GM23338 (cell line): ENCODE measurements at regions not wholly inside any gene's neighbourhood (a gene's known extent, or its start where the extent isn't known, plus 50 kb on each side); places are given as distances from the start of the nearest gene placed in this dataset.
A peak's percentile ranks its signal among the peaks of the same experiment; 100 is the strongest.
"Not testable (repeated sequence)": the region's sequence is repeated elsewhere in the genome, so short reads cannot be mapped to it uniquely, and the experiment has no call there.

Source experiments
- ATAC-seq: fragments of 200-7000 bp; cut with Tn5 transposase; 3 replicates; pipeline ENCODE4 v1.9.1; 2020
- DNase-seq: peaks from one replicate; pipeline ENCODE4 v3.0.0-alpha.2; 2015; ENCODE audit warnings: low spot score
- H2AFZ ChIP-seq: fragments of 200-600 bp; sonication (generic); 2 replicates; pipeline ENCODE4 v1.8.0; 2016; ENCODE audit warnings: antibody characterized with exemption, mild to moderate bottlenecking, moderate library complexity
- H3F3A ChIP-seq: fragments of 200-600 bp; sonication (generic); replicated peaks from 2 replicates; pipeline ENCODE4 v1.8.0; 2017; ENCODE audit warnings: antibody characterized with exemption, mixed run types, low read depth
- H3K27ac ChIP-seq: fragments of 200-600 bp; sonication (generic); 2 replicates; pipeline ENCODE4 v1.6.1; 2016; ENCODE audit warnings: low read depth
- H3K27me3 ChIP-seq: fragments of 200-600 bp; sonication (generic); 2 replicates; pipeline ENCODE4 v1.8.0; 2016; ENCODE audit warnings: mild to moderate bottlenecking, mixed run types, moderate library complexity; ENCODE audit not compliant: insufficient read depth
- H3K36me3 ChIP-seq: fragments of 200-600 bp; sonication (generic); 2 replicates; pipeline ENCODE4 v1.8.0; 2016; ENCODE audit warnings: mild to moderate bottlenecking; ENCODE audit not compliant: insufficient read depth
- H3K4me1 ChIP-seq: fragments of 200-600 bp; sonication (generic); 2 replicates; pipeline ENCODE4 v1.8.0; 2016; ENCODE audit warnings: mild to moderate bottlenecking, moderate library complexity; ENCODE audit not compliant: insufficient read depth
- H3K4me2 ChIP-seq: fragments of 200-600 bp; sonication (generic); 2 replicates; pipeline ENCODE4 v1.7.1; 2017; ENCODE audit warnings: mixed run types
- H3K4me3 ChIP-seq: fragments of 200-600 bp; sonication (generic); 2 replicates; pipeline ENCODE4 v1.6.1; 2016; ENCODE audit warnings: mixed run types
- H3K79me2 ChIP-seq: fragments of 200-600 bp; sonication (generic); replicated peaks from 2 replicates; pipeline ENCODE4 v1.8.0; 2017; ENCODE audit warnings: mild to moderate bottlenecking; ENCODE audit not compliant: insufficient read depth
- H3K9me2 ChIP-seq: fragments of 200-600 bp; sonication (generic); 2 replicates; pipeline ENCODE4 v1.8.0; 2017; ENCODE audit not compliant: insufficient read depth
- H4K20me1 ChIP-seq: fragments of 200-600 bp; sonication (generic); replicated peaks from 2 replicates; pipeline ENCODE4 v1.8.0; 2017; ENCODE audit warnings: mild to moderate bottlenecking; ENCODE audit not compliant: insufficient read depth
- H3K27ac Mint-ChIP-seq: 2 replicates; pipeline ENCODE4 v1.8.0; 2020; ENCODE audit warnings: inconsistent platforms, mild to moderate bottlenecking, moderate library complexity, mixed read lengths
- H3K27me3 Mint-ChIP-seq: 3 replicates; pipeline ENCODE4 v1.8.0; 2022; ENCODE audit warnings: low read depth, mild to moderate bottlenecking, moderate library complexity, mixed read lengths, inconsistent platforms; ENCODE audit not compliant: insufficient read depth, poor library complexity
- H3K36me3 Mint-ChIP-seq: 3 replicates; pipeline ENCODE4 v1.8.0; 2021; ENCODE audit warnings: low read depth, mild to moderate bottlenecking, inconsistent platforms, moderate library complexity, mixed read lengths
- H3K4me1 Mint-ChIP-seq: 3 replicates; pipeline ENCODE4 v1.8.0; 2020; ENCODE audit warnings: mild to moderate bottlenecking, inconsistent platforms, mixed read lengths
- H3K4me3 Mint-ChIP-seq: 3 replicates; pipeline ENCODE4 v1.8.0; 2021; ENCODE audit warnings: moderate library complexity, mild to moderate bottlenecking, inconsistent platforms, mixed read lengths
- H3K9me3 Mint-ChIP-seq: 3 replicates; pipeline ENCODE4 v1.8.0; 2020; ENCODE audit warnings: moderate library complexity, mild to moderate bottlenecking, inconsistent platforms, mixed read lengths
- CREB1 ChIP-seq: fragments of 250-450 bp; sonication (Bioruptor Pico); IDR thresholded peaks from 2 replicates; pipeline ENCODE4 v1.5.0; 2020; ENCODE audit warnings: low read depth, mild to moderate bottlenecking, moderate library complexity
- EZH2 ChIP-seq: fragments of 200-600 bp; sonication (generic); IDR thresholded peaks from one replicate; pipeline ENCODE4 v1.8.0; 2017; ENCODE audit warnings: antibody characterized with exemption, mild to moderate bottlenecking, low read depth; ENCODE audit not compliant: unreplicated experiment
- EZH2phosphoT487 ChIP-seq: fragments of 200-600 bp; sonication (generic); IDR thresholded peaks from one replicate; pipeline ENCODE4 v1.8.1; 2018; ENCODE audit warnings: antibody characterized with exemption; ENCODE audit not compliant: unreplicated experiment
- NANOG ChIP-seq: IDR thresholded peaks from 2 replicates; pipeline ENCODE4 v1.6.1; 2016; ENCODE audit warnings: antibody characterized with exemption, borderline replicate concordance
- REST ChIP-seq: IDR thresholded peaks from one replicate; pipeline ENCODE4 v1.6.1; 2018; ENCODE audit warnings: antibody characterized with exemption; ENCODE audit not compliant: unreplicated experiment
- STAT1 ChIP-seq: IDR thresholded peaks from one replicate; pipeline ENCODE4 v1.6.1; 2016; ENCODE audit warnings: antibody characterized with exemption; ENCODE audit not compliant: unreplicated experiment
- ZNF331 ChIP-seq: fragments of 250-450 bp; sonication (Bioruptor Pico); IDR thresholded peaks from 2 replicates; pipeline ENCODE4 v1.5.0; 2020; ENCODE audit warnings: low read depth, mild to moderate bottlenecking, moderate library complexity
- ZNF462 ChIP-seq: fragments of 250-450 bp; sonication (Bioruptor Pico); IDR thresholded peaks from 2 replicates; pipeline ENCODE4 v1.5.0; 2020; ENCODE audit warnings: mild to moderate bottlenecking, moderate library complexity
- TF ChIP-seq, protein P1 (sequence below), 2 experiments: fragments of 200-600 bp in 1 of 2; sonication (generic) in 1 of 2; conservative IDR thresholded peaks; 2 replicates each; pipeline versions ENCODE4 v1.5.1 to v1.6.1; 2016 to 2017; ENCODE audit warnings: antibody characterized with exemption in 2 of 2, low read depth in 2 of 2, mild to moderate bottlenecking in 2 of 2, moderate library complexity in 1 of 2

DNA sequence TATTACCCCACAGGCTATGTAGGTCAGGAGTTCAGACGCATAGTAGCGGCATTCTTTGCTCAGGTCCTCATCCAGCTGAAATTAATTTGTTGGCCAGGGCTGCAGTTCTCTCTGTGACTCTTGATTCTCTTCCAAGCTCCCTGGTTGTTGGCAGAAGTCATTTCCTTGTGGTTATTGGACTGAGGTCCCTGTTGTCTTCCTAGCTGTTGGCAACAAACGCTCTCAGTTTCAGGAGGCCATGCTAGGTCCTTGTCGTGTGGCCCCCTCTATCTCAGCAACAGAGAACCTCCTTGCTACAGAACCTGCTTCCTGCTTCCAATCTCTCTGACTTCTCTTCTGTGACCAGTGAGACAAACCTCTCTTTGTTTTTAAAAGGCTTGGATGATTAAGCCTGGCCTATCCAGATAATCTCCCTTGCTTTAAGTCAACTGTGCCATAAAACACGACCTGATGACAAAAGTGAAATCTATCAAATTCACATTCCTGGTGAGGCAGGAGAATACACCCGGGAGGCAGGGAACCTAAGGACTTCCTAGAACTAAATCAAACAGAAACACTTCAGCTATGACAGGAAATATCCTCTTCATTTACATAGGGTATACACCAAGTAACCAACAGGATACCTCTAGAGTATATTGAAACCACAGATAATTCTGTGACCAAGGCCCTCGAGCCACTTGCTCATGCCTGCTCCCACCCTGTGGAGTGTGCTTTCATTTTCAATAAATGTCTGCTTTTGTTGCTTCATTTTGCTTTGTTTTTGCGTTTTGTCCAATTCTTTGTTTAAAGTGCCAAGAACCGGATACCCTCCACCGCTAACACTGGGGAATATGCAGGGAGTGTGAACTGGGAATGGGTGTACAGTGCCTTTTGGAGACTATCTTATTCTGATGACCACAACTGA is 196.0 kb downstream of the BTBD3 start:
- Histone ChIP-seq H3K79me2 (no peaks in the 10 kb centered on the region), H3K4me1 (no peaks in the 10 kb centered on the region), H2AFZ (no peak overlapping the region), H3K9me2 (no peaks in the 10 kb centered on the region), H4K20me1 (no peaks in the 10 kb centered on the region), H3F3A (no peaks in the 10 kb centered on the region), H3K4me3 (no peak overlapping the region), H3K27ac (no peak overlapping the region), H3K36me3 (no peaks in the 10 kb centered on the region), H3K4me2 (no peak overlapping the region), H3K27me3 (no peaks in the 10 kb centered on the region)
- TF ChIP-seq EZH2phosphoT487 = no peak
- no peak for TF ChIP-seq NANOG
- no peak for TF ChIP-seq STAT1
- TF ChIP-seq, protein P1, sequence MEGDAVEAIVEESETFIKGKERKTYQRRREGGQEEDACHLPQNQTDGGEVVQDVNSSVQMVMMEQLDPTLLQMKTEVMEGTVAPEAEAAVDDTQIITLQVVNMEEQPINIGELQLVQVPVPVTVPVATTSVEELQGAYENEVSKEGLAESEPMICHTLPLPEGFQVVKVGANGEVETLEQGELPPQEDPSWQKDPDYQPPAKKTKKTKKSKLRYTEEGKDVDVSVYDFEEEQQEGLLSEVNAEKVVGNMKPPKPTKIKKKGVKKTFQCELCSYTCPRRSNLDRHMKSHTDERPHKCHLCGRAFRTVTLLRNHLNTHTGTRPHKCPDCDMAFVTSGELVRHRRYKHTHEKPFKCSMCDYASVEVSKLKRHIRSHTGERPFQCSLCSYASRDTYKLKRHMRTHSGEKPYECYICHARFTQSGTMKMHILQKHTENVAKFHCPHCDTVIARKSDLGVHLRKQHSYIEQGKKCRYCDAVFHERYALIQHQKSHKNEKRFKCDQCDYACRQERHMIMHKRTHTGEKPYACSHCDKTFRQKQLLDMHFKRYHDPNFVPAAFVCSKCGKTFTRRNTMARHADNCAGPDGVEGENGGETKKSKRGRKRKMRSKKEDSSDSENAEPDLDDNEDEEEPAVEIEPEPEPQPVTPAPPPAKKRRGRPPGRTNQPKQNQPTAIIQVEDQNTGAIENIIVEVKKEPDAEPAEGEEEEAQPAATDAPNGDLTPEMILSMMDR (conservative IDR thresholded peaks at IDR 0.05; ENCODE audit: low read depth in 2 of 2) = no peak
- no peak for TF ChIP-seq CREB1 (CRISPR knock-in tag)
- no peak for TF ChIP-seq ZNF331 (CRISPR knock-in tag)
- TF ChIP-seq ZNF462 (CRISPR knock-in tag) = no peak
- TF ChIP-seq REST = no peak
- TF ChIP-seq EZH2 = no peak
- H3K4me1 Mint-ChIP-seq = 0 out of 3 replicates have a peak, but pooled peaks cover 4% of the 10 kb centered on the region
- no peak for ATAC-seq
- no peak overlapping the region for H3K27ac Mint-ChIP-seq
- no peaks in the 10 kb centered on the region for H3K9me3 Mint-ChIP-seq
- H3K27me3 Mint-ChIP-seq = peaks cover 2% of the 10 kb centered on the region
- no peak for DNase-seq
- no peaks in the 10 kb centered on the region for H3K36me3 Mint-ChIP-seq
- H3K4me3 Mint-ChIP-seq = no peak overlapping the region

DNA sequence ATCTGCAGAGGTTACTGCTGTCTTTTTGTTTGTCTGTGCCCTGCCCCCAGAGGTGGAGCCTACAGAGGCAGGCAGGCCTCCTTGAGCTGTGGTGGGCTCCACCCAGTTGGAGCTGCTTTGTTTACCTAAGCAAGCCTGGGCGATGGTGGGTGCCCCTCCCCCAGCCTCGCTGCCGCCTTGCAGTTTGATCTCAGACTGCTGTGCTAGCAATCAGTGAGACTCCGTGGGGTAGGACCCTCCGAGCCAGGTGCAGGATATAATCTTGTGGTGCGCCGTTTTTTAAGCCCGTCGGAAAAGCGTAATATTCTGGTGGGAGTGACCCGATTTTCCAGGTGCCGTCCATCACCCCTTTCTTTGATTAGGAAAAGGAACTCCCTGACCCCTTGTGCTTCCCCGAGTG is 211.4 kb downstream of the BTBD3 start:
- H3K36me3 ChIP-seq, H3K36me3 Mint-ChIP-seq, DNase-seq, H3K27ac ChIP-seq, H3K4me1 Mint-ChIP-seq, H3K9me3 Mint-ChIP-seq, ATAC-seq, H4K20me1 ChIP-seq, H3K9me2 ChIP-seq, H3K4me1 ChIP-seq, H3K79me2 ChIP-seq, H3F3A ChIP-seq, H3K27me3 Mint-ChIP-seq, H3K27me3 ChIP-seq: not testable (repeated sequence)
- peak overlapping the region; percentile 69 for H3K4me2 ChIP-seq
- Mint-ChIP-seq H3K27ac (peak overlapping the region; percentile 52), H3K4me3 (peak overlapping the region; percentile 58)
- 0 out of 2 replicates have a peak overlapping the region, but pooled peaks have one; percentile 48 for H2AFZ ChIP-seq
- H3K4me3 ChIP-seq = peak overlapping the region; percentile 46
